ENCODE measurements at regions not wholly inside any gene's neighbourhood (a gene's known extent, or its start where the extent isn't known, plus 50 kb on each side); places are given as distances from the start of the nearest gene placed in this dataset.
A peak's percentile ranks its signal among the peaks of the same experiment; 100 is the strongest.

DNA sequence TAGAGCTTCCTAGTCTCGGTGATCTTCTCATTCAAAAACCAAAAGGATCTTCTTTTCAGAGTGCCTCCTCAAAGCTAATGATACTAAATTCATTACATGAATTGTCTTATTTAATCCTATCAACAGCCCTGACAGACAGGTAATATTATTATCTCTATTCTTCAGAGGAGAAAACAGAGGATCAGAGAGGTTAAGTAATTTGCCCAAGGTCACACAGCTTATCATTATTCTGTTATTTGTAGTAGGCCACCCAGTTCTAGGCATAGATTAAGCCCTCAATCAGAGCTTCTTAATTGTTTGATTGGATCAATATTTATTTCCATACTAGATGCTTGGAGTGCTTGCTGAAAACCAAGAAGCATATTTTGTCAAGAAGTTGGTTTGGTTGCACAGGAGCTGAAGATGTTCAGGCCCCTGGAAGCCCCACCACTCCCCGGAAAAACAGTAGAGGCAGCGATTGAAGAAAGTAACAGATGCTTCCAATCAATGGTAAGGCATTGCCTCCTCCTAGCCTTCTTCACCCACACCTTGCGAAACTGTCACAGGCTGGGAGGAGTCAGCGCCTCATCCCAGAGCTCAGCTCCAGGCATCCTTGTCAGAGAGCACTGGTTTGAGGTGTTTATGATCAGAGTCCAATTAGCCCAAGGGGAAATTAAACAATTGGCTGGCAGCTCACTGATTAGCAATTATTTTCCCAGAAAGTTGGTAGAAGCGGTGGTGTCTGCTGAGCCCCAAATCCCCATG lies 487.2 kb downstream of the BCL11A start:
- no peak for ATAC-seq
- no peak for TF ChIP-seq TOX (CRISPR knock-in tag; IDR thresholded peaks at IDR 0.05; ENCODE audit: borderline replicate concordance)
- TF ChIP-seq, protein P1, sequence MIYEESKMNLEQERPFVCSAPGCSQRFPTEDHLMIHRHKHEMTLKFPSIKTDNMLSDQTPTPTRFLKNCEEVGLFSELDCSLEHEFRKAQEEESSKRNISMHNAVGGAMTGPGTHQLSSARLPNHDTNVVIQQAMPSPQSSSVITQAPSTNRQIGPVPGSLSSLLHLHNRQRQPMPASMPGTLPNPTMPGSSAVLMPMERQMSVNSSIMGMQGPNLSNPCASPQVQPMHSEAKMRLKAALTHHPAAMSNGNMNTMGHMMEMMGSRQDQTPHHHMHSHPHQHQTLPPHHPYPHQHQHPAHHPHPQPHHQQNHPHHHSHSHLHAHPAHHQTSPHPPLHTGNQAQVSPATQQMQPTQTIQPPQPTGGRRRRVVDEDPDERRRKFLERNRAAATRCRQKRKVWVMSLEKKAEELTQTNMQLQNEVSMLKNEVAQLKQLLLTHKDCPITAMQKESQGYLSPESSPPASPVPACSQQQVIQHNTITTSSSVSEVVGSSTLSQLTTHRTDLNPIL (CRISPR knock-in tag; IDR thresholded peaks at IDR 0.05; ENCODE audit: low read depth) = no peak

DNA sequence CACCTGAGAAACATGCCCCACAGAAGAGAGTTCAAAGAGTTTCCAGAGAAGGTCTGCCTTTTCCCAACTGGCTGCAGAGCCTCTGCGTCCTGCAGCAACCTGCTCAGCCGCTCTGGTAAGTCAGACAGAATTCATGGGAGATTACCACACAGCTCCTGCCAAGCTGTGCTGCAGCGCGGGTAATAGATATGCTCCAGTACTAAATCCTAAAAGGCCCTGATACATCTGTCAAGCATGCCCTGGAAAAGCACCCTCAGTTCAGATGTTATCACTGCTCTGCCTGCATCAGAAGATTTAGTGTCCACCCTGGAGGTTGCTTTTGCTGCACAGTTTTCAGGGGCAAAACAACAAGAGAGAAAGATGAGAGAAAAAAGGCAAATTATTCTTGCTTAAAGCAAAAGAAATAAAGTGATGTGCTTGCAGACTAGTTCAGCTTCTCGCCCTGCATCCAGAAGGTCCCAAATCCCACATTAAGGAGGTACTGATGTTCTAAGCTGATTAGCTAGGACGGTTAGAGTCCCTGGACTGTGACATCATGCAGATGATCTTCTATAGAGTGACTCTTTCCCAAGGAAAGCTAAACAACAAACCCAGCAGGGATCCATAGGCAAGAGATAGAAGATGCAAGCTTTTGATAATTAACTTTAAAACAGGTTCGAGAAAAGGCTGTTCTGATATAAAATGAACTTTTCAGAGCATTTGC lies 488.6 kb downstream of the BCL11A start:
- peak; percentile 59; the same call in 1 of the 2 replicates for TF ChIP-seq TCF4 (CRISPR knock-in tag; IDR thresholded peaks at IDR 0.05; ENCODE audit: borderline replicate concordance)
- no peak for TF ChIP-seq TOX (CRISPR knock-in tag; IDR thresholded peaks at IDR 0.05; ENCODE audit: borderline replicate concordance)
- TF ChIP-seq, protein P2, sequence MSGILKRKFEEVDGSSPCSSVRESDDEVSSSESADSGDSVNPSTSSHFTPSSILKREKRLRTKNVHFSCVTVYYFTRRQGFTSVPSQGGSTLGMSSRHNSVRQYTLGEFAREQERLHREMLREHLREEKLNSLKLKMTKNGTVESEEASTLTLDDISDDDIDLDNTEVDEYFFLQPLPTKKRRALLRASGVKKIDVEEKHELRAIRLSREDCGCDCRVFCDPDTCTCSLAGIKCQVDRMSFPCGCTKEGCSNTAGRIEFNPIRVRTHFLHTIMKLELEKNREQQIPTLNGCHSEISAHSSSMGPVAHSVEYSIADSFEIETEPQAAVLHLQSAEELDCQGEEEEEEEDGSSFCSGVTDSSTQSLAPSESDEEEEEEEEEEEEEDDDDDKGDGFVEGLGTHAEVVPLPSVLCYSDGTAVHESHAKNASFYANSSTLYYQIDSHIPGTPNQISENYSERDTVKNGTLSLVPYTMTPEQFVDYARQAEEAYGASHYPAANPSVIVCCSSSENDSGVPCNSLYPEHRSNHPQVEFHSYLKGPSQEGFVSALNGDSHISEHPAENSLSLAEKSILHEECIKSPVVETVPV (CRISPR knock-in tag; IDR thresholded peaks at IDR 0.05) = no peak
- TF ChIP-seq, protein P3, sequence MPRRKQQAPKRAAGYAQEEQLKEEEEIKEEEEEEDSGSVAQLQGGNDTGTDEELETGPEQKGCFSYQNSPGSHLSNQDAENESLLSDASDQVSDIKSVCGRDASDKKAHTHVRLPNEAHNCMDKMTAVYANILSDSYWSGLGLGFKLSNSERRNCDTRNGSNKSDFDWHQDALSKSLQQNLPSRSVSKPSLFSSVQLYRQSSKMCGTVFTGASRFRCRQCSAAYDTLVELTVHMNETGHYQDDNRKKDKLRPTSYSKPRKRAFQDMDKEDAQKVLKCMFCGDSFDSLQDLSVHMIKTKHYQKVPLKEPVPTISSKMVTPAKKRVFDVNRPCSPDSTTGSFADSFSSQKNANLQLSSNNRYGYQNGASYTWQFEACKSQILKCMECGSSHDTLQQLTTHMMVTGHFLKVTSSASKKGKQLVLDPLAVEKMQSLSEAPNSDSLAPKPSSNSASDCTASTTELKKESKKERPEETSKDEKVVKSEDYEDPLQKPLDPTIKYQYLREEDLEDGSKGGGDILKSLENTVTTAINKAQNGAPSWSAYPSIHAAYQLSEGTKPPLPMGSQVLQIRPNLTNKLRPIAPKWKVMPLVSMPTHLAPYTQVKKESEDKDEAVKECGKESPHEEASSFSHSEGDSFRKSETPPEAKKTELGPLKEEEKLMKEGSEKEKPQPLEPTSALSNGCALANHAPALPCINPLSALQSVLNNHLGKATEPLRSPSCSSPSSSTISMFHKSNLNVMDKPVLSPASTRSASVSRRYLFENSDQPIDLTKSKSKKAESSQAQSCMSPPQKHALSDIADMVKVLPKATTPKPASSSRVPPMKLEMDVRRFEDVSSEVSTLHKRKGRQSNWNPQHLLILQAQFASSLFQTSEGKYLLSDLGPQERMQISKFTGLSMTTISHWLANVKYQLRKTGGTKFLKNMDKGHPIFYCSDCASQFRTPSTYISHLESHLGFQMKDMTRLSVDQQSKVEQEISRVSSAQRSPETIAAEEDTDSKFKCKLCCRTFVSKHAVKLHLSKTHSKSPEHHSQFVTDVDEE (CRISPR knock-in tag; IDR thresholded peaks at IDR 0.05) = peak; percentile 72
- ATAC-seq = no peak

DNA sequence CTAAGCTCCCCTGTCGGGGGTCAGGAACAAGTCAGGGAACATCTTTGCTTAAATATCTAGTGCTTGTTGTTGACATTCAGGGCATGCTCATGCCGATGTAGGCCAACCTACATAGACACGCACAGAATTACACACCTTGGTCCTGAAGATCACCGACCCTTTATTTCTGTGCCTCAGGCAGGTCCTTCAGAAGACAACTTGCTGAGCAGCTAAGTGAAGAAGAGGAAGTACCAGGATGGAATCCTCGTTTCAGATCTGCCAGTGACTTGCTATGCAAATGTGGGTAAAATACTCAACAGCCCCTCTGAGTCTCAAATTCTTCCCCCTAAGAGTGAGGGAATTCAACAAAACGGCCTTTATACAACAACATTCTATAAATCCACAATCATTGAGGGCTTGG lies 494.7 kb downstream of the BCL11A start:
- no peak for TF ChIP-seq ZNF70 (CRISPR knock-in tag; IDR thresholded peaks at IDR 0.05)
- TF ChIP-seq ZNF8 (CRISPR knock-in tag; IDR thresholded peaks at IDR 0.05) = no peak
- TF ChIP-seq BACH2 (CRISPR knock-in tag; IDR thresholded peaks at IDR 0.05; ENCODE audit: borderline replicate concordance) = no peak
- no peak for TF ChIP-seq ZFP30 (CRISPR knock-in tag; IDR thresholded peaks at IDR 0.05)
- TF ChIP-seq ZC3H10 (CRISPR knock-in tag; IDR thresholded peaks at IDR 0.05) = no peak
- TF ChIP-seq ISL1 (CRISPR knock-in tag; IDR thresholded peaks at IDR 0.05) = no peak
- no peak for TF ChIP-seq CSDC2 (CRISPR knock-in tag; IDR thresholded peaks at IDR 0.05)
- TF ChIP-seq TCF4 (CRISPR knock-in tag; IDR thresholded peaks at IDR 0.05; ENCODE audit: borderline replicate concordance) = no peak
- no peak for TF ChIP-seq GLIS3 (CRISPR knock-in tag; IDR thresholded peaks at IDR 0.05)
- TF ChIP-seq RARB (CRISPR knock-in tag; IDR thresholded peaks at IDR 0.05) = no peak
- no peak for TF ChIP-seq ESRRG (CRISPR knock-in tag; IDR thresholded peaks at IDR 0.05)
- TF ChIP-seq TOX (CRISPR knock-in tag; IDR thresholded peaks at IDR 0.05; ENCODE audit: borderline replicate concordance) = no peak
- TF ChIP-seq, protein P2 (CRISPR knock-in tag; IDR thresholded peaks at IDR 0.05) = no peak
- TF ChIP-seq, protein P4, sequence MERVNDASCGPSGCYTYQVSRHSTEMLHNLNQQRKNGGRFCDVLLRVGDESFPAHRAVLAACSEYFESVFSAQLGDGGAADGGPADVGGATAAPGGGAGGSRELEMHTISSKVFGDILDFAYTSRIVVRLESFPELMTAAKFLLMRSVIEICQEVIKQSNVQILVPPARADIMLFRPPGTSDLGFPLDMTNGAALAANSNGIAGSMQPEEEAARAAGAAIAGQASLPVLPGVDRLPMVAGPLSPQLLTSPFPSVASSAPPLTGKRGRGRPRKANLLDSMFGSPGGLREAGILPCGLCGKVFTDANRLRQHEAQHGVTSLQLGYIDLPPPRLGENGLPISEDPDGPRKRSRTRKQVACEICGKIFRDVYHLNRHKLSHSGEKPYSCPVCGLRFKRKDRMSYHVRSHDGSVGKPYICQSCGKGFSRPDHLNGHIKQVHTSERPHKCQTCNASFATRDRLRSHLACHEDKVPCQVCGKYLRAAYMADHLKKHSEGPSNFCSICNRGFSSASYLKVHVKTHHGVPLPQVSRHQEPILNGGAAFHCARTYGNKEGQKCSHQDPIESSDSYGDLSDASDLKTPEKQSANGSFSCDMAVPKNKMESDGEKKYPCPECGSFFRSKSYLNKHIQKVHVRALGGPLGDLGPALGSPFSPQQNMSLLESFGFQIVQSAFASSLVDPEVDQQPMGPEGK (CRISPR knock-in tag; IDR thresholded peaks at IDR 0.05; ENCODE audit: borderline replicate concordance) = no peak
- no peak for TF ChIP-seq ARNTL (CRISPR knock-in tag; IDR thresholded peaks at IDR 0.05; ENCODE audit: borderline replicate concordance, low read depth)
- TF ChIP-seq, protein P5, sequence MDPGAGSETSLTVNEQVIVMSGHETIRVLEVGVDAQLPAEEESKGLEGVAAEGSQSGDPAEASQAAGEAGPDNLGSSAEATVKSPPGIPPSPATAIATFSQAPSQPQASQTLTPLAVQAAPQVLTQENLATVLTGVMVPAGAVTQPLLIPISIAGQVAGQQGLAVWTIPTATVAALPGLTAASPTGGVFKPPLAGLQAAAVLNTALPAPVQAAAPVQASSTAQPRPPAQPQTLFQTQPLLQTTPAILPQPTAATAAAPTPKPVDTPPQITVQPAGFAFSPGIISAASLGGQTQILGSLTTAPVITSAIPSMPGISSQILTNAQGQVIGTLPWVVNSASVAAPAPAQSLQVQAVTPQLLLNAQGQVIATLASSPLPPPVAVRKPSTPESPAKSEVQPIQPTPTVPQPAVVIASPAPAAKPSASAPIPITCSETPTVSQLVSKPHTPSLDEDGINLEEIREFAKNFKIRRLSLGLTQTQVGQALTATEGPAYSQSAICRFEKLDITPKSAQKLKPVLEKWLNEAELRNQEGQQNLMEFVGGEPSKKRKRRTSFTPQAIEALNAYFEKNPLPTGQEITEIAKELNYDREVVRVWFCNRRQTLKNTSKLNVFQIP (CRISPR knock-in tag; IDR thresholded peaks at IDR 0.05; ENCODE audit: borderline replicate concordance, low read depth) = no peak
- TF ChIP-seq, protein P1 (CRISPR knock-in tag; IDR thresholded peaks at IDR 0.05; ENCODE audit: low read depth) = no peak
- TF ChIP-seq PPARA (CRISPR knock-in tag; IDR thresholded peaks at IDR 0.05; ENCODE audit: borderline replicate concordance) = no peak
- no peak for TF ChIP-seq SNAI2 (CRISPR knock-in tag; IDR thresholded peaks at IDR 0.05)
- no peak for ATAC-seq
